Erythroblast (primary cell): ENCODE measurements at regions not wholly inside any gene's neighbourhood (a gene's known extent, or its start where the extent isn't known, plus 50 kb on each side); places are given as distances from the start of the nearest gene placed in this dataset.

Experiments used
- GATA1 ChIP-seq: IDR thresholded peaks from 2 replicates; pipeline ENCODE4 v1.6.1; 2011; ENCODE audit warnings: low read depth, mild to moderate bottlenecking, control low read depth, low read length, moderate library complexity
- POLR2A ChIP-seq: IDR thresholded peaks from 2 replicates; pipeline ENCODE4 v1.6.1; 2011; ENCODE audit warnings: mild to moderate bottlenecking, low read length

DNA sequence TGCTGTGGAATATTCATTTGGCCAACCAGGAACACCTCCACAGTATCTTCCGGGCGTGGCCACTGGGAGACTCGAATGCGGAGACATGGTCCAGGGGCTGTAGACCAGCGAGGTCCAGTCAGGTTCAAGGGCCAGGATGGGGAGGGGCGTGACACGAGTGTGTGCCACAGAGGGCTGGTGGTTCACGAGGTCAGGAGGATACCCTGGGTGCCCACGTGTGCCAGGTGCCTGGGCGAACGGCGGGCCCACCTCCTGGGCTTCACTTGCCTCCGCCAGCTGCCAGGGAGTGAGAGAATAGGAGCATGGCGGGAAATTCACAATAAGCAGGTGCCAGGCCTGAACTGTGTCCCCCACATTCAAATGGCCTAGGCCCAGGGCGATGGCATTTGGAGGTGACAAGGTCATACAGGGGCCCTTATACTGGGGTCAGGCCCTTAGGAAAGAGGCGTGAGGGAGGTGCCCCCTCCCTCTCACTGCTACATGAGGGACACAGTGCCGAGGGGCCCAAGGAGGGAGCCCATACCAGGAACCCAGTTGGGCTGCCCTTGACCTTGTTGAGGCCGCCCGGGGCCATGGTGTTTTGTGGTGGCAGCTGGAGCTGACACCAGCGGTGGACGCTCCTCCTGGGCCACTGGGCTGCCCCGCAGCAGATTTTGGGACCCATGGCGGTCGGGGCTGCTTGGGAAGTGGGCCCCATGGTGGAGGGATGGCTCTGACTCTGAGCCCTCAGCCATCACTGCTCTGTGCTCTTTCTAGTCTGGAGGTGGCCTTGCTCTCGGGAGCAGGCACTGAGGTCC lies 1268.9 kb downstream of the BRD1 start:
- no peak for TF ChIP-seq POLR2A
- no peak for TF ChIP-seq GATA1
